Caco-2 (cell line): ENCODE measurements at regions not wholly inside any gene's neighbourhood (a gene's known extent, or its start where the extent isn't known, plus 50 kb on each side); places are given as distances from the start of the nearest gene placed in this dataset.
"Not testable (repeated sequence)": the region's sequence is repeated elsewhere in the genome, so short reads cannot be mapped to it uniquely, and the experiment has no call there.

Experiments
- BruUV-seq: library from RNA; stranded (reverse); fragments of 400-500 nt; replicated peaks from 2 replicates; lab custom pipeline; 2021; lab: Mats Ljungman, UMichigan
- CTCF ChIA-PET: fragments of 300-600 bp; sonication (Branson Sonifier 250); formaldehyde crosslinking; loops from one replicate; lab custom pipeline; 2022; ENCODE audit warnings: antibody characterized with exemption; lab: Charles Lee
- POLR2A ChIA-PET: fragments of 300-600 bp; sonication (Branson Sonifier 250); formaldehyde crosslinking; loops from one replicate; lab custom pipeline; 2022; ENCODE audit warnings: antibody characterized with exemption; lab: Charles Lee
- DNase-seq, 2 experiments: peaks; one replicate each; pipeline versions ENCODE4 v3.0.0 to v3.0.0-alpha.2; 2020 to 2022
- H3K27me3 ChIP-seq: replicated peaks from 2 replicates; pipeline ENCODE4 v1.6.0; 2011; ENCODE audit warnings: low read length; ENCODE audit not compliant: control insufficient read depth, insufficient read depth
- H3K36me3 ChIP-seq: 2 replicates; pipeline ENCODE4 v1.5.1; 2011; ENCODE audit warnings: low read length; ENCODE audit not compliant: control insufficient read depth, insufficient read depth
- H3K4me1 ChIP-seq: fragments of 250-450 bp; sonication (Bioruptor Pico); 2 replicates; pipeline ENCODE4 v1.5.1; 2020; ENCODE audit warnings: mild to moderate bottlenecking
- H3K4me3 ChIP-seq: 2 replicates; pipeline ENCODE4 v1.5.1; 2011; ENCODE audit warnings: low read depth, mild to moderate bottlenecking, control low read depth, low read length
- H3K9me3 ChIP-seq: fragments of 250-450 bp; sonication (Bioruptor Pico); 2 replicates; pipeline ENCODE4 v1.5.1; 2020; ENCODE audit warnings: mild to moderate bottlenecking, moderate library complexity
- H3K27ac Mint-ChIP-seq: one replicate; pipeline ENCODE4 v1.8.0; 2022; ENCODE audit warnings: mixed read lengths; ENCODE audit not compliant: unreplicated experiment
- H3K27me3 Mint-ChIP-seq: one replicate; pipeline ENCODE4 v1.8.0; 2022; ENCODE audit warnings: mixed read lengths; ENCODE audit not compliant: insufficient read depth, unreplicated experiment
- H3K36me3 Mint-ChIP-seq: one replicate; pipeline ENCODE4 v1.8.0; 2022; ENCODE audit warnings: mild to moderate bottlenecking, mixed read lengths; ENCODE audit not compliant: insufficient read depth, unreplicated experiment
- H3K4me1 Mint-ChIP-seq: one replicate; pipeline ENCODE4 v1.8.0; 2022; ENCODE audit warnings: low read depth, mixed read lengths; ENCODE audit not compliant: unreplicated experiment
- H3K4me3 Mint-ChIP-seq: one replicate; pipeline ENCODE4 v1.8.0; 2022; ENCODE audit warnings: mild to moderate bottlenecking, moderate library complexity, mixed read lengths; ENCODE audit not compliant: unreplicated experiment
- H3K9me3 Mint-ChIP-seq: one replicate; pipeline ENCODE4 v1.8.0; 2022; ENCODE audit warnings: mixed read lengths; ENCODE audit not compliant: unreplicated experiment
- CTCF ChIP-seq, 2 experiments: fragments of 200-600 bp in 1 of 2; IDR thresholded peaks; 1 replicate in 1 of 2; 2 replicates in 1 of 2; pipeline versions ENCODE4 v1.5.1 to v1.8.0; 2011 to 2022; ENCODE audit warnings: antibody characterized with exemption in 1 of 2, control low read depth in 1 of 2, inconsistent platforms in 1 of 2, low read depth in 1 of 2, low read length in 1 of 2, mild to moderate bottlenecking in 1 of 2, moderate library complexity in 1 of 2; ENCODE audit not compliant: insufficient read depth in 1 of 2, severe bottlenecking in 1 of 2, unreplicated experiment in 1 of 2
- intact Hi-C: fragments of 100-400 bp; cut with micrococcal nuclease; formaldehyde crosslinking; loops from one replicate; pipeline ENCODE4 v1.10.0; 2022; ENCODE audit not compliant: unreplicated experiment

- ChIA-PET POLR2A (no interaction called here), CTCF (no interaction called here)
- Histone ChIP-seq H3K27me3 (no peaks in the 10 kb centered on the region), H3K36me3 (no peaks in the 10 kb centered on the region), H3K9me3 (no peaks in the 10 kb centered on the region), H3K4me3 (no peak overlapping the region), H3K4me1 (no peaks in the 10 kb centered on the region)
- Mint-ChIP-seq H3K36me3 (no peaks in the 10 kb centered on the region), H3K4me1 (no peaks in the 10 kb centered on the region), H3K4me3 (no peak overlapping the region), H3K27ac (no peak overlapping the region), H3K9me3 (no peaks in the 10 kb centered on the region), H3K27me3 (peaks cover 2% of the 10 kb centered on the region)
- no peak for TF ChIP-seq CTCF (IDR thresholded peaks at IDR 0.05; ENCODE audit: insufficient read depth in 1 of 2, low read depth in 1 of 2, low read length in 1 of 2, severe bottlenecking in 1 of 2, unreplicated experiment in 1 of 2)
- no peak for DNase-seq
- intact Hi-C loops = no loop called here
- no TSS peak for BruUV-seq
Measured at GRCh38 chr3:74906181-74906580, 291.7 kb upstream of the CNTN3 start.

- DNase-seq = no peak
- TF ChIP-seq CTCF (IDR thresholded peaks at IDR 0.05; ENCODE audit: insufficient read depth in 1 of 2, low read depth in 1 of 2, low read length in 1 of 2, severe bottlenecking in 1 of 2, unreplicated experiment in 1 of 2) = no peak
- intact Hi-C loops = no loop called here
- Mint-ChIP-seq H3K4me3 (no peak overlapping the region), H3K27ac (no peak overlapping the region), H3K27me3 (no peaks in the 10 kb centered on the region), H3K36me3 (no peaks in the 10 kb centered on the region), H3K9me3 (no peaks in the 10 kb centered on the region), H3K4me1 (no peaks in the 10 kb centered on the region)
- ChIA-PET POLR2A (no interaction called here), CTCF (no interaction called here)
- Histone ChIP-seq H3K9me3 (no peaks in the 10 kb centered on the region), H3K36me3 (no peaks in the 10 kb centered on the region), H3K4me1 (no peaks in the 10 kb centered on the region), H3K27me3 (no peaks in the 10 kb centered on the region), H3K4me3 (no peak overlapping the region)
- BruUV-seq = no TSS peak
Measured at GRCh38 chr3:74905478-74905877, 291.0 kb upstream of the CNTN3 start.

- Mint-ChIP-seq H3K4me3 (no peak overlapping the region), H3K9me3 (no peaks in the 10 kb centered on the region), H3K4me1 (no peaks in the 10 kb centered on the region), H3K27me3 (no peaks in the 10 kb centered on the region), H3K36me3 (no peaks in the 10 kb centered on the region), H3K27ac (no peak overlapping the region)
- TF ChIP-seq CTCF (IDR thresholded peaks at IDR 0.05; ENCODE audit: insufficient read depth in 1 of 2, low read depth in 1 of 2, low read length in 1 of 2, severe bottlenecking in 1 of 2, unreplicated experiment in 1 of 2) = no peak
- CTCF ChIA-PET = no interaction called here
- Histone ChIP-seq H3K36me3 (no peaks in the 10 kb centered on the region), H3K27me3 (no peaks in the 10 kb centered on the region), H3K9me3 (no peaks in the 10 kb centered on the region), H3K4me3 (no peak overlapping the region), H3K4me1 (no peaks in the 10 kb centered on the region)
- DNase-seq = no peak
- intact Hi-C loops = no loop called here
- POLR2A ChIA-PET = no interaction called here
- no TSS peak for BruUV-seq
Measured at GRCh38 chr3:74904646-74905045, 290.2 kb upstream of the CNTN3 start.

- H3K36me3 ChIP-seq, H3K4me3 Mint-ChIP-seq, H3K27ac Mint-ChIP-seq, DNase-seq, POLR2A ChIA-PET, H3K27me3 ChIP-seq, intact Hi-C loops, CTCF ChIA-PET, H3K4me1 ChIP-seq, BruUV-seq, H3K4me3 ChIP-seq, H3K36me3 Mint-ChIP-seq, H3K27me3 Mint-ChIP-seq, H3K9me3 Mint-ChIP-seq, H3K9me3 ChIP-seq, H3K4me1 Mint-ChIP-seq: not testable (repeated sequence)
Measured at GRCh38 chr3:74899796-74900516, 285.5 kb upstream of the CNTN3 start.
